Calu3 (cell line): ENCODE measurements at regions not wholly inside any gene's neighbourhood (a gene's known extent, or its start where the extent isn't known, plus 50 kb on each side); places are given as distances from the start of the nearest gene placed in this dataset.

Experiments used
- BruUV-seq: library from RNA; stranded (reverse); fragments of 400-500 nt; replicated peaks from 2 replicates; lab custom pipeline; 2021; lab: Mats Ljungman, UMichigan
- CTCF ChIA-PET: fragments of 300-600 bp; sonication (Branson Sonifier 250); formaldehyde crosslinking; loops from one replicate; lab custom pipeline; 2022; ENCODE audit warnings: antibody characterized with exemption; lab: Charles Lee
- DNase-seq: peaks from one replicate; pipeline ENCODE4 v3.0.0; 2022
- H3K27ac Mint-ChIP-seq: one replicate; pipeline ENCODE4 v1.8.0; 2022; ENCODE audit warnings: mixed read lengths; ENCODE audit not compliant: unreplicated experiment
- H3K27me3 Mint-ChIP-seq: one replicate; pipeline ENCODE4 v1.8.0; 2022; ENCODE audit warnings: mixed read lengths; ENCODE audit not compliant: unreplicated experiment
- H3K36me3 Mint-ChIP-seq: one replicate; pipeline ENCODE4 v1.8.0; 2022; ENCODE audit warnings: mild to moderate bottlenecking, moderate library complexity, mixed read lengths; ENCODE audit not compliant: insufficient read depth, unreplicated experiment
- H3K4me1 Mint-ChIP-seq: one replicate; pipeline ENCODE4 v1.8.0; 2022; ENCODE audit warnings: mild to moderate bottlenecking, low read depth, mixed read lengths; ENCODE audit not compliant: unreplicated experiment
- H3K4me3 Mint-ChIP-seq: one replicate; pipeline ENCODE4 v1.8.0; 2022; ENCODE audit warnings: mild to moderate bottlenecking, low read depth, moderate library complexity, mixed read lengths; ENCODE audit not compliant: unreplicated experiment
- H3K9me3 Mint-ChIP-seq: one replicate; pipeline ENCODE4 v1.8.0; 2022; ENCODE audit warnings: low read depth, mixed read lengths; ENCODE audit not compliant: unreplicated experiment
- intact Hi-C: fragments of 100-400 bp; cut with micrococcal nuclease; formaldehyde crosslinking; loops from one replicate; pipeline ENCODE4 v1.10.0; 2022; ENCODE audit not compliant: unreplicated experiment
- TF ChIP-seq, protein P1 (sequence below): fragments of 200-600 bp; IDR thresholded peaks from one replicate; pipeline ENCODE4 v1.8.0; 2022; ENCODE audit warnings: antibody characterized with exemption; ENCODE audit not compliant: unreplicated experiment

DNA sequence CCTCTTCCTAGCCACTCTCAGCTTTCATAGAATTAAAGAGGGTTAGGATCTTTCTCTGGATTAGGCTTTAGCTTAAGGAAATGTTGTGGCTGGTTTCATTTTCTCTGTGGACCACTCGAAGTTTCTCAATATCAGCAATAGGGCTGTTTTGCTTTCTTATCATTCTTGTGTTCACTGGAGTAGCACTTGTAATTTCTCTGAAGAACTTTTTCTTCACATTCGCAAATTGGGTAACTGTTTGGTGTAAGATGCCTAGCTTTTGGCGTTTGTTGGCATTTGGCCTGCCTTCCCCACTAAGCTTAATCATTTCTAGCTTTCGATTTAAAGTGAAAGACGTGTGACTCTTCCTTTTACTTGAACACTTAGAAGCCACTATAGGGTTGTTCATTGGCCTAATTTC is 210.8 kb upstream of the PROX1 start:
- peaks cover 18% of the 10 kb centered on the region for H3K27me3 Mint-ChIP-seq
- H3K4me1 Mint-ChIP-seq = peaks cover 17% of the 10 kb centered on the region
- no peak overlapping the region for H3K4me3 Mint-ChIP-seq
- CTCF ChIA-PET = no interaction called here
- no TSS peak for BruUV-seq
- intact Hi-C loops = no loop called here
- no peak for DNase-seq
- no peaks in the 10 kb centered on the region for H3K36me3 Mint-ChIP-seq
- peaks cover 2% of the 10 kb centered on the region for H3K9me3 Mint-ChIP-seq
- no peak overlapping the region for H3K27ac Mint-ChIP-seq
- TF ChIP-seq, protein P1, sequence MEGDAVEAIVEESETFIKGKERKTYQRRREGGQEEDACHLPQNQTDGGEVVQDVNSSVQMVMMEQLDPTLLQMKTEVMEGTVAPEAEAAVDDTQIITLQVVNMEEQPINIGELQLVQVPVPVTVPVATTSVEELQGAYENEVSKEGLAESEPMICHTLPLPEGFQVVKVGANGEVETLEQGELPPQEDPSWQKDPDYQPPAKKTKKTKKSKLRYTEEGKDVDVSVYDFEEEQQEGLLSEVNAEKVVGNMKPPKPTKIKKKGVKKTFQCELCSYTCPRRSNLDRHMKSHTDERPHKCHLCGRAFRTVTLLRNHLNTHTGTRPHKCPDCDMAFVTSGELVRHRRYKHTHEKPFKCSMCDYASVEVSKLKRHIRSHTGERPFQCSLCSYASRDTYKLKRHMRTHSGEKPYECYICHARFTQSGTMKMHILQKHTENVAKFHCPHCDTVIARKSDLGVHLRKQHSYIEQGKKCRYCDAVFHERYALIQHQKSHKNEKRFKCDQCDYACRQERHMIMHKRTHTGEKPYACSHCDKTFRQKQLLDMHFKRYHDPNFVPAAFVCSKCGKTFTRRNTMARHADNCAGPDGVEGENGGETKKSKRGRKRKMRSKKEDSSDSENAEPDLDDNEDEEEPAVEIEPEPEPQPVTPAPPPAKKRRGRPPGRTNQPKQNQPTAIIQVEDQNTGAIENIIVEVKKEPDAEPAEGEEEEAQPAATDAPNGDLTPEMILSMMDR = no peak

DNA sequence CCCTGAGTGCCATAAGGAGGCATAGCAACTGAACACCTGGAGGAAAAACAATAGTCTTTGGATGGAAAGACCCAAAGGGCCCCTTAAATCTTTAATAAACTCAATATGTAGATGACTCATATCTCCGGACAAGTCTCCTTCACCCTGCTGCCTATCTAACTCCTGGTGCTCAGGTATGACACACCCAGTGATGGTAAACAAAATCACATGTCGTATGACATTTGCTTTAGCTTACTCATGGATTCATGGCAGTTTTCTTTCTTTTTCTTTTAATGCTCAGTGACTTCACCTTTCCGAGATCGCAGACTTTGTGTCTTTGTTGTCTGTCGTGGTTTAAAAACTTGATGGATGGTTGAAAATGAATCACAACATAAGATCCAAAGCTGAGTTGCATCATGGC is 208.5 kb upstream of the PROX1 start:
- Mint-ChIP-seq H3K4me3 (no peak overlapping the region), H3K27me3 (peaks cover 28% of the 10 kb centered on the region), H3K4me1 (peaks cover 17% of the 10 kb centered on the region), H3K9me3 (peaks cover 6% of the 10 kb centered on the region), H3K27ac (peak overlapping the region; percentile 37), H3K36me3 (no peaks in the 10 kb centered on the region)
- TF ChIP-seq, protein P1 = no peak
- intact Hi-C loops = no loop called here
- CTCF ChIA-PET = no interaction called here
- BruUV-seq = no TSS peak
- peak; percentile 20 for DNase-seq

DNA sequence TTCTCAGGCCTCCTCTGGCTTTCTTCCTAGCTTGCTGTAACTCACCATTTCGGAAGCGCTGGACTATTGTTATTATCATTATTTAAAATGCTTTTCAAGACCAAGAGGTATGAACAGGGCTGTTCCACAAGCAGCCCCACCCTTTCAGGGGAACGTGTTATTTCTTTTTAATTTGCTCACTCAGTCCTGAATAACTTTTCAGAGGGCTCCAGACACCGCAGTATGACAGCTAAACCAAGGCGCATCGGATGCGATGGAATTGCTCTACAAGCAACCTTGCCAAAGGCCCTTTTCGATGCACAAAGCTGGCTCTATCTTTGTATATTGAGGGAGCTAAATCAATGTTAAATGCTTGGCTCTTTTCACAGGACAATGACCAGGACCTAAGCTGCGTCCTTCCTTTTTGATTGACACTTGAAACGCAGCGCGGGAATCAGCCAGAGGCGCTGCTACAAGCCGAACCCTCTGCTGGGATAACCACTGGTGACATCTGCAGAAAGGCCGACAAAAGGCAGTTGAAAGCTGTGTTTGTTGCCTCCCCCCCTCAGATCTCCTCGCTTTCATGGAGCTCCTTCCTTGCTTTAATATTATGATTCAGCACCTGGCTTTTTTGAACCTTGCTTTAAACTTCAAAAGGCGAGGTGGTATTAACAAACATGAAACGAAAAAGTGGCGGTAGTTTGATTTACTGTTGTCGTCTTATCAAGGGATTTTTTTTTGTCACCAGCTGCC is 204.7 kb upstream of the PROX1 start:
- Mint-ChIP-seq H3K4me3 (no peak overlapping the region), H3K9me3 (peaks cover 6% of the 10 kb centered on the region), H3K36me3 (no peaks in the 10 kb centered on the region), H3K4me1 (peaks cover 17% of the 10 kb centered on the region), H3K27me3 (peaks cover 57% of the 10 kb centered on the region), H3K27ac (no peak overlapping the region)
- DNase-seq = no peak
- TF ChIP-seq, protein P1 = no peak
- intact Hi-C loops = no loop called here
- BruUV-seq = no TSS peak
- CTCF ChIA-PET = interaction anchor here (0.9 kb wide), 1 partner anchor 27 kb away, joined by 3 read pairs; no protein-coding TSS in a partner anchor

DNA sequence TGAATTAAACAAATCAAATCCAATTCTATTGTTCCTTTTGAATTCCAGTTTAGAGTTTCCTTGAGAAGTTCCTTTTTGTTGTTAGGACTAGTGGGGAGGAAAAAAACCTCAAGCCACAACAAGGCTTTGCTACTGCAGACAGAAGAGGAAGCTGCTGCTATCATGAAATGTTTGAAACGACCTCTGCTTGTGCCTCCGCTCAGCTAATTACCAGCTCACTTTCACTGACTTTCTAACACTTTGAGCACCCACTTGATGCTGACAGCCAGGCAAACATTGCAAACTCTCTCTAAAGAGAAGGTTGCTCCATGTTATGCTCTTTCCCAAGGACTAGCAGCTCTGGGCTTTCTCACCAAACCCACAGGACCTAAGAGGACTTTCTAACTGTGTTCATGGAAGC is 203.9 kb upstream of the PROX1 start:
- intact Hi-C loops = no loop called here
- CTCF ChIA-PET = interaction anchor here (0.6 to 1.1 kb wide), 3 partner anchors 20 to 833 kb away, joined by 3 to 5 read pairs (median 3); no protein-coding TSS in a partner anchor

More for the DNA sequence above, 203.9 kb upstream of the PROX1 start:
- Mint-ChIP-seq H3K9me3 (peaks cover 6% of the 10 kb centered on the region), H3K4me1 (peaks cover 13% of the 10 kb centered on the region), H3K27ac (no peak overlapping the region), H3K4me3 (no peak overlapping the region), H3K36me3 (no peaks in the 10 kb centered on the region), H3K27me3 (peaks cover 57% of the 10 kb centered on the region)
- TF ChIP-seq, protein P1 = no peak
- BruUV-seq = no TSS peak
- no peak for DNase-seq
